Heart left ventricle (tissue), 16 donors: ENCODE measurements at regions not wholly inside any gene's neighbourhood (a gene's known extent, or its start where the extent isn't known, plus 50 kb on each side); places are given as distances from the start of the nearest gene placed in this dataset.

Experiments
- ATAC-seq, 4 donors: fragments of 200-7000 bp; cut with Tn5 transposase; one replicate each; pipeline ENCODE4 v1.9.1; 2020 to 2022; ENCODE audit warnings: moderate library complexity in 4 of 4, mild to moderate bottlenecking in 3 of 4, moderate number of reproducible peaks in 1 of 4
- DNase-seq, 5 donors: peaks; one replicate each; pipeline ENCODE4 v3.0.0-alpha.2; 2020
- H3K27ac ChIP-seq, 12 donors: fragments of 200-600 bp; sonication (generic) in 4 of 12; one replicate each; pipeline versions ENCODE4 v1.5.0 to v1.8.0; 2016 to 2022; ENCODE audit warnings: mild to moderate bottlenecking in 2 of 12
- H3K27me3 ChIP-seq, 9 donors: fragments of 200-600 bp; sonication (generic) in 2 of 9; one replicate each; pipeline versions ENCODE4 v1.5.1 to v1.8.0; 2016 to 2022; ENCODE audit warnings: mild to moderate bottlenecking in 3 of 9
- H3K36me3 ChIP-seq, 9 donors: fragments of 200-600 bp; sonication (generic) in 2 of 9; one replicate each; pipeline versions ENCODE4 v1.5.0 to v1.8.0; 2018 to 2022; ENCODE audit warnings: mild to moderate bottlenecking in 2 of 9
- H3K4me1 ChIP-seq, 12 donors: fragments of 200-600 bp; sonication (generic) in 4 of 12; one replicate each; pipeline versions ENCODE4 v1.5.0 to v1.8.0; 2016 to 2022; ENCODE audit warnings: mild to moderate bottlenecking in 3 of 12
- H3K4me3 ChIP-seq, 12 donors: fragments of 200-600 bp; sonication (generic) in 4 of 12; one replicate each; pipeline versions ENCODE4 v1.5.0 to v1.8.0; 2017 to 2022; ENCODE audit warnings: mild to moderate bottlenecking in 9 of 12, moderate library complexity in 4 of 12
- H3K9me3 ChIP-seq, 12 donors: fragments of 200-600 bp; sonication (generic) in 4 of 12; one replicate each; pipeline versions ENCODE4 v1.5.0 to v1.8.0; 2016 to 2022; ENCODE audit warnings: mild to moderate bottlenecking in 1 of 12
- POLR2A ChIP-seq, 2 donors: fragments of 450-650 bp; IDR thresholded peaks; one replicate each; pipeline ENCODE4 v1.6.1; 2017; ENCODE audit warnings: antibody characterized with exemption in 2 of 2, mild to moderate bottlenecking in 2 of 2, moderate library complexity in 2 of 2
- WGBS, 4 donors: extraction: QIAGEN DNeasy Blood & Tissue Kit in 2 of 4; methylation state at CpG; one replicate each; pipeline versions ENCODE4 v1.1.5 to v1.1.7; 2013 to 2018; 5-methylcytosine and 5-hydroxymethylcytosine counted together
- intact Hi-C, 10 donors: fragments of 100-400 bp; cut with DNase I; formaldehyde crosslinking; loops; one replicate each; pipeline versions ENCODE4 v1.11.1 to v1.14.2; 2022
- TF ChIP-seq, protein P1 (sequence below), 12 donors: fragments of 200-600 bp; sonication (generic) in 4 of 12; IDR thresholded peaks; one replicate each; pipeline versions ENCODE4 v1.5.0 to v1.8.0; 2018 to 2022; ENCODE audit warnings: antibody characterized with exemption in 12 of 12, mild to moderate bottlenecking in 5 of 12
- donor health status: ischemic (EF 13 %, LVEDD 7.1; RV severe dilation, severe dysfunction).
- donor health status: healthy with polysubstance abuse.
- donor health status: DM: no; HTN: yes; CAD: no.
- donor health status: DM: no; HTN: no; CAD: no.
- donor health status: ischemic (EF 25% LVEDD 6.9; RV normal size, moderate dysfunction).
- donor health status: ischemic (EF 25% LVEDD 5.7; RV mildly dilated, moderate dysfunction).
- donor health status: healthy.
- donor health status: DM: yes; HTN: yes; CAD: no.
- donor health status: ischemic (EF 35%, LVEDD 5.7; RV mildly dilated, moderate dysfunction).
- donor health status: nonischemic (EF 11% LVEDD 7.7; RV severe dilation, severe dysfunction).
- donor health status: DM: yes; HTN: yes; CAD: no.
- donor health status: PGD.
- donor health status: ischemic (EF 29% LVEDD 5.4; RV normal size, mild dysfunction).
- donor health status: nonischemic (EF 23%, LVEDD 6.1; RV moderate dilation, normal function).

DNA sequence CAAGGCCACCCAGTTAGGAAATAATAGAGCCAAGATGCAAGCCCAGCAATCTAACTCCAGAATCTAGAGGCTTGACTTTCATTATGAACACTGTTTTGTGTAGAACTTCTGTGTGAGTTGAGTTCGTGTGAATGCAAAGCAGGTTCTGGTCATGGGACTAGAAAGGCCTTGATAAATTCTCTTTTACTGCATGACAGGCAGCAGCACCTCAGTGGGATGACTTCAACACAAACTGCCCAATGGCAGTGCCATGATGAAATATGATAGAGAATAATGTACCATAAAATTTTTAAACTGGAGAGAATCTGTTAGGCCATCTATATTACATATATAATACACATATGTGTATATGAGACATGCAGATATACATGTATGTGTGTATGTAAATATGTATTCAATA lies 214.5 kb downstream of the KLF5 start:
- Histone ChIP-seq H3K27ac (no peak overlapping the region), H3K4me1 (peaks cover 0 to 15% (median 0%) of the 10 kb centered on the region in 12 donors), H3K27me3 (no peaks in the 10 kb centered on the region), H3K36me3 (no peaks in the 10 kb centered on the region), H3K9me3 (peaks cover 0 to 18% (median 0%) of the 10 kb centered on the region in 12 donors), H3K4me3 (no peak overlapping the region)
- WGBS, 4 donors, result 47 to 76% (median 56%) methylated on average over 1 of the region's 1 CpG
- no peak for TF ChIP-seq POLR2A (IDR thresholded peaks at IDR 0.05)
- TF ChIP-seq, protein P1, sequence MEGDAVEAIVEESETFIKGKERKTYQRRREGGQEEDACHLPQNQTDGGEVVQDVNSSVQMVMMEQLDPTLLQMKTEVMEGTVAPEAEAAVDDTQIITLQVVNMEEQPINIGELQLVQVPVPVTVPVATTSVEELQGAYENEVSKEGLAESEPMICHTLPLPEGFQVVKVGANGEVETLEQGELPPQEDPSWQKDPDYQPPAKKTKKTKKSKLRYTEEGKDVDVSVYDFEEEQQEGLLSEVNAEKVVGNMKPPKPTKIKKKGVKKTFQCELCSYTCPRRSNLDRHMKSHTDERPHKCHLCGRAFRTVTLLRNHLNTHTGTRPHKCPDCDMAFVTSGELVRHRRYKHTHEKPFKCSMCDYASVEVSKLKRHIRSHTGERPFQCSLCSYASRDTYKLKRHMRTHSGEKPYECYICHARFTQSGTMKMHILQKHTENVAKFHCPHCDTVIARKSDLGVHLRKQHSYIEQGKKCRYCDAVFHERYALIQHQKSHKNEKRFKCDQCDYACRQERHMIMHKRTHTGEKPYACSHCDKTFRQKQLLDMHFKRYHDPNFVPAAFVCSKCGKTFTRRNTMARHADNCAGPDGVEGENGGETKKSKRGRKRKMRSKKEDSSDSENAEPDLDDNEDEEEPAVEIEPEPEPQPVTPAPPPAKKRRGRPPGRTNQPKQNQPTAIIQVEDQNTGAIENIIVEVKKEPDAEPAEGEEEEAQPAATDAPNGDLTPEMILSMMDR (IDR thresholded peaks at IDR 0.05), result no peak
- DNase-seq (no peak), ATAC-seq (no peak)
- intact Hi-C loops, result no loop called here

DNA sequence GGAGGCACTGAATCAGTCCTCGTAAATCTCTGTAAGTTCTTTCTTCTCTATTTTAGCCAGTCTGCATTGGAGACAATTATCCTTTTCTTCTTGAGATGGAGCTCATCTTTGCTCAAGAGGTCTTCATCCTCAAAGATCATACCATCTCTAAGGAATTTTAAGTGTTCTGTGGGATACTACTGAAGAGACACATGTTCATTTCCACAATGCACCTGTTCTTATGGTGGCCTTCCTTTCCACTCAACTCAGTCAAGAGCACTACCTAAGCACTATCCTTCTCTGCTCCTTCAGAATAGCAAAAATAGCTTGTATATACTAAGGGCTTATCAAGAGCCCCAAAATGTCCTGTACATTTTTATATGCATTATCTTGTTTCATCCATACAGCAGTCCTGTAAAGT lies 214.0 kb downstream of the KLF5 start:
- H3K4me1 ChIP-seq, result peaks cover 0 to 15% (median 0%) of the 10 kb centered on the region in 12 donors
- no peaks in the 10 kb centered on the region for H3K27me3 ChIP-seq
- ATAC-seq (no peak), DNase-seq (no peak)
- WGBS, 4 donors, result 70 to 95% (median 84%) methylated on average over 1 of the region's 1 CpG
- peaks cover 0 to 15% (median 0%) of the 10 kb centered on the region in 12 donors for H3K9me3 ChIP-seq
- H3K4me3 ChIP-seq, result no peak overlapping the region
- TF ChIP-seq, protein P1 (IDR thresholded peaks at IDR 0.05), result no peak
- no peak for TF ChIP-seq POLR2A (IDR thresholded peaks at IDR 0.05)
- H3K27ac ChIP-seq, result no peak overlapping the region
- intact Hi-C loops, result no loop called here
- no peaks in the 10 kb centered on the region for H3K36me3 ChIP-seq

DNA sequence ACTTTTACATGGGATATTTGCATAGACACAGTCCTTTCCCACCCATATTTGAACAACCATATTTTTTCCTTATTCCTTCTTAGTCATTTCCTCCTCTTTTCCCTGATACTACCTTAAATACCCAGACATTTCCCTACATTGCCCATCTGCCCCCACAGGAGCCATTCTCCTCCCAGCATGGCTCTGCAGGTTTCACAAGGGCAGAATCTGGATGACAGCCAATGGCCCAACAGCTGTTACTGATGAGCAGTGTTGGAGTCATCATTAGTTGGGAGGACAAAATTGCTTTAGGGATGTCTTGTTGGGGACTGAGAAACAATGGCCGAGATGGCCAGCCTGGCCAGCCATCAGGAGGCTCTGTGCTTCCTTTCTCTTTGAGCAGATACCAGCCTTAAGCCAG lies 209.5 kb downstream of the KLF5 start:
- ATAC-seq, result no peak
- intact Hi-C loops, result no loop called here

DNA sequence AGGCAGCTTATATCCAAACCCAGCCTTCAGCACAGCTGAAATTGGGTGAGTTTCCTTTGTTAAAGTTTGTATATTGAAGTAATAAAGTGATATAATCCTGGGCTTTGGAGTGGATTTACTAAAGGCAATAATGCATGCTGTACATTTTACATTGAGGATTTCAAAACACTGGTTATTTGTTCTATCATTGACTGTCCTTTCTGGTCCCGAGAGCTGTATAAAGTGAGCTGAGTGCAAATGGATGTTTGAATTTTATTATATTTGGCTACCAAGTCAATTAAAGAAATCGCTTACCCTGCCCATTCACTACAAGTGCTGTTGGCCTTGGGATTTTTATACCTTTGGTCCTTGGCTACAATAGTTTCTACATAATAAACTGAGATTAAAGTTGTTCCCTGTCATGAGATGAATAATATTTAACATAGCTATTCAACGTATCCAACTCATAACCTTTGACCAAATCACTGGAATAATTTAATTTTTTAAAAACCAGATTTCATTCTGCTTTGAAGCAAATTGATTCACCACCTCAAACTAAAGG lies 207.9 kb downstream of the KLF5 start:
- H3K9me3 ChIP-seq, result peaks cover 0 to 5% (median 0%) of the 10 kb centered on the region in 12 donors
- ATAC-seq (no peak), DNase-seq (no peak)
- H3K27ac ChIP-seq, result no peak overlapping the region
- no peak for TF ChIP-seq POLR2A (IDR thresholded peaks at IDR 0.05)
- TF ChIP-seq, protein P1 (IDR thresholded peaks at IDR 0.05), result no peak
- H3K27me3 ChIP-seq, result no peaks in the 10 kb centered on the region
- H3K36me3 ChIP-seq, result no peaks in the 10 kb centered on the region
- no peaks in the 10 kb centered on the region for H3K4me1 ChIP-seq
- no peak overlapping the region for H3K4me3 ChIP-seq
- 85 to 93% (median 88%) methylated on average over 3 of the region's 3 CpGs for WGBS, 4 donors
- intact Hi-C loops, result no loop called here

More for the DNA sequence above, 209.5 kb downstream of the KLF5 start:
- TF ChIP-seq, protein P1 (IDR thresholded peaks at IDR 0.05), result no peak
- TF ChIP-seq POLR2A (IDR thresholded peaks at IDR 0.05), result no peak
- no peak overlapping the region for H3K4me3 ChIP-seq
- no peaks in the 10 kb centered on the region for H3K36me3 ChIP-seq
- H3K9me3 ChIP-seq, result peaks cover 0 to 5% (median 0%) of the 10 kb centered on the region in 12 donors
- no peaks in the 10 kb centered on the region for H3K27me3 ChIP-seq
- 67 to 93% (median 77%) methylated on average over 1 of the region's 1 CpG for WGBS, 4 donors
- peaks cover 0 to 5% (median 0%) of the 10 kb centered on the region in 12 donors for H3K4me1 ChIP-seq
- H3K27ac ChIP-seq, result no peak overlapping the region
- no peak for DNase-seq
